NCI-H2227 (cell line): ENCODE measurements at regions not wholly inside any gene's neighbourhood (a gene's known extent, or its start where the extent isn't known, plus 50 kb on each side); places are given as distances from the start of the nearest gene placed in this dataset.
"Not testable (repeated sequence)": the region's sequence is repeated elsewhere in the genome, so short reads cannot be mapped to it uniquely, and the experiment has no call there.

ENCODE experiments used
- DNase-seq: peaks from one replicate; lab custom pipeline; 2025; ENCODE audit not compliant: unreplicated experiment; lab: John Stamatoyannopoulos, UW

DNA sequence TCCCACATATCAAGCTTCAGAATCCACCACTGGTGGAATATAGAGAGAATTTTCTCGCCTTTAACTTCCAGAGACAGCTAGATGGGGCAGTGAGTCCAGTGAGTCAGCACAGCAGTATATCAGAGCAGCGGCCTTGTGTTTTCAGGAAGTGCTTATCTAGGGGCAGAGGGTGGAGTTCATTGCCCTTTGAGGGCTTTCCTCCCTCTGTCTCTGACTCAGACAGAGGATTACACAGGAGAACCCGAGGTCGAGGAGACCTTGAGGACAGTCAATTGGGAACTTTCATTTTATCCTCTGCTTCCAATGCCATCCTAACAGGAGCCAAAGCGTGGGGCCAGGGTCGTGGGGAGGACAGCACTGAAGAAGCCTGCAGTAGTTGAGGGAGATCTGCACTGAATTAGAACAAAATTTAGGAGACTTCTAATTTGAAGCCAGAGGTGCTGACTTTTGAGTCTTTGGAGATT is 109.6 kb upstream of the UMPS start:
- no peak for DNase-seq

DNA sequence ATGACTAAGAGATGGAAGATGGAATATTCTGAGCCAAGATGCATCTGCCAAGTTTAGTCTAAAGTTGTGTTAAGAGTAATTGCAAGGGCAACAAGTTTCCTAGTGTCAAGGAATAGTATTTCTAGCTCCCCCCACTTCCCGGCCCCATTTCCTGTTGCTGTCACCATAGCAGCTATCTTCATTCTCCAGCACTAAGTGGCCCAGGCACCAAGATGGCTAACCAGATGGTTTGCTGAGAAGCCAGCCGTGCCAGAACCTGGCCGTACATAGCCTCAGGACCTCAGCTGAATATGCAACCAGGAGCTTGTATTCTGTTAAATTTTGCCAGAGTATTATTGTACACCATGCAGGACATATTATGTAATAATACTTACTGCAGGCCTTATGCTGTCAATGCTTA is 108.8 kb upstream of the UMPS start:
- DNase-seq: no peak

DNA sequence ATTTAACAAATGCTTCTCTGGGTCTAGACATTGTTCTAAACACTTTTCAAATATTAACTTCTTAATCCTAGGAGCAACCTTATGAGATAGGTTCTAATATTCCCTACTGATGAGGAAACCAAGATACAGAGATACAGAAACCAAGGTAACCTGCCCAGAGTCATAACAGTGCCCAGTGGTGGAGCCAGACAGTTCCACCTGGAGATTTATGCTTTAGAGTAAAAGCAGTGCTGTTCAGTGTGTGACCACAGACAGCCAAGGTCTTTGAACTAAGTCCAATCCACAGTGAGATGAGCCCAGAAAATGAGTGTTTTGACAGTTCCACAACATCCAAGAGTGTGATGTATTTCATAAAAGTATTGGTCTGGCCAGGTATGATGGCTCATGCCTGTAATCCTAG is 105.2 kb upstream of the UMPS start:
- DNase-seq: no peak

DNA sequence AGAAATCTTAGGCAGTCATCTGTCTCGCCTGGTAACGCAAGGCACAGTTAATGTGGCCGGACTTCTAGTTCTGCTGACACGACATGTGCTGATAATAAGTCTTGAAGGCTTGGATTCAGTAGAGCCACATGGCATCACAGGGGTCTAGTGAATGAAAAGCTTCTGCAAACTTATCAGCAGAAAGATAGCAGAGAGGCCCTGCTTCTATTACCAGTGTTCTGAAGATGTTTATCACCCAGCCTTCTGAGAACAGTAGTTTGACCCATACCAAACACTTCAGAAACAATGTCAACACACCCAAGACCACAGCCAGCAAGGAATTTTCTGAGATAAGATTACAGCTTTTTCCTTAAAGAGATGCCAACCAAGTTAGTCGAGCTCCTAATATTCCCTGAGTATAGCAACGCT is 102.7 kb upstream of the UMPS start:
- no peak for DNase-seq

DNA sequence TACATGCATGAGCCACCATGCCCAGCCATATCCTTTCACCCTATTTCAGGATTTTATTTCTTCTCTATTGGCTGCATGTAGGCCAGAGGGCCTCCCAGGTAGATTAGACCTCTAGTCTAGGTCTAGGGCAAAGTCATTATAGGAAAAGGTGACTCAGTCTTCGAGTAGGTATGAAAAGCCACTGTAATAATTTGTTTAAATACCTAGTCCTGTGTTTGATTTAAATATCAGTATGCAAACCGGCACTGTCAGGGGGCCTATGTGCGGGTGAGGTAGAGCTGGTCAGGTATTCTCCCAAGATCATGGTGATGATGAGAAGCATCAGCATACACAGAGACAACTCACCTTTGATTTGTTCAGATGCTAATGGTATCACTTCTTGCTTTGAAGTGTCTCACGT is 101.4 kb upstream of the UMPS start:
- no peak for DNase-seq

DNA sequence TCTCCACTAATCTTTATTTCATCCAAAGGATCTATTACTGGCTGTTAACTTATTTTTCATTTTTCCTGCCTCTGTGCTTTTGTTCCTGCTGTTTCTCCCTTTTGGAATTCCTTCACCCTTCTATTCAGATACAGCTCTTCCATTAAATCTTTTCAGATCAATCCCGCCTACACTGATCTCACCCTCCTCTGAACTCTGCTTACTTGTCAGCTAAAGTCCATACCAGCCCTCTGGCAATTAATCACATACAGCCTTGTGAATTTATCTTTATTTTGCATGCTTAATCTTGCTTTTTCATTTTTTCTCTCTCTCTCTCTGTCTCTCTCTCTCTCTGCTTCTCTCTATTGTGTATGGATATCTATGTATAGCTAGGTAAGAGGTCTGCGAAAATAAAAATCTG is 100.8 kb upstream of the UMPS start:
- DNase-seq: no peak

DNA sequence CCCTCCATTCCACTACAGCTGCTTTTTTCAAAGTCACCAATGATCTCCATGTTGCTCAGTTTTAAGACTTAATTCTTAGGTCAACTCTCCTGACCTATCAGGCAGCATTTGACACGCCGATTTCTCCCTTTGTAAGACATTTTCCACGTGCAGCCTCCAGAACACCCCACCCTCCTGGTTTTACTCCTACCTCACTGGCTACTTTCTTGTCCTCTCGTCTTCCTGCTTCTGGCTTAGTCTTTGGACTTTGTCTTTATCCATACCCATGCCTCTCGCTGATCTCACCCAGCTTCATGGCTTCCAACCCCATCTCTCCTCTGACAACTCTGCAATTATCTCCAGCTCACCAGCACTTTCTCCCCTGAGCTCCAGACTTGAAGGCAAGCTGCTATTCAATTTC is 99.3 kb upstream of the UMPS start:
- no peak for DNase-seq

DNA sequence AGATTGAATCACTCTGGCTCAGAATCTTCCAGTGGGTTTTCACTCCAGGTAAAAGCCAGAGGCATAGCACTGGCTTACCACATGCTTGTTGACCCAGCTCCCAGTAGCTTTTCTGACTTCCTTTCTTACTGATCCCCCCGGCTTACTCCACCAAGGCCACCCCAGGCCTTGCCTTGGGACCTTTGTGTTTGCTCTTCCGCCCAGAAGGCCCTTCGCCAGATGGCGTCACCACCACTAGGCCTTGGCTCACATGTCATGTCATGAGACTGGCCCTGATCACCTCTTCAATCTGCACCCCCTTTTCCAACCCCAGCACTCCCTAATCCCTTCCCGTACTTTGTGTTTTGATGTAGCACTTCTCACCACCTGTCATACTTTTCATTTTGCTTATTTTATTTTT is 98.5 kb upstream of the UMPS start:
- DNase-seq: no peak

DNA sequence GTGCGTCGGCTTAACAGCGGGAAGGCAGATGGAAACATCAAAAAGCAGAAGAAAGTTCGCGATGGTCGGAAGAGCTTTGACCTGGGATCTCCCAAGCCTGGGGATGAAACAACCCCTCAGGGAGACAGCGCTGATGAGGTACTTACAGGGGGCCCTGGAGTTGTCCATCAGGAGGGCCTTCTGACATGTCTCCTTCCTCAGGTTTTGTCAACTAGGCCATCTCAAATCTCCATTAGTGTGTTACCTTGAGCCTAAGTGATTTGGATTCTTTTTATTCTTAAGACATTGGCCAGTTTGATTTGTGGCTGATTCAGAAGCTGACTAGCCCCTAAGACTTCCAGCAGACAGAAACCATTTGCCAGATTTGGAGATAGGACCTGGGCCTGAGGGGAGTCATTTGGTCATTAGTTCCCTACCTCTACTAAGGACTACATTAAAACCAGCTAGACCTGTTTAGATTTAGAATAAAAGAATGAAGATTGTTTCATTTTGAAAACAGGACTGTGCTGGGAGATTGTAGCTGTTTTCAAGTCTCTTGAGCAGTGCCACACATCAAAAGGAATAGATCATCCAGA is 97.6 kb upstream of the UMPS start:
- DNase-seq: no peak

DNA sequence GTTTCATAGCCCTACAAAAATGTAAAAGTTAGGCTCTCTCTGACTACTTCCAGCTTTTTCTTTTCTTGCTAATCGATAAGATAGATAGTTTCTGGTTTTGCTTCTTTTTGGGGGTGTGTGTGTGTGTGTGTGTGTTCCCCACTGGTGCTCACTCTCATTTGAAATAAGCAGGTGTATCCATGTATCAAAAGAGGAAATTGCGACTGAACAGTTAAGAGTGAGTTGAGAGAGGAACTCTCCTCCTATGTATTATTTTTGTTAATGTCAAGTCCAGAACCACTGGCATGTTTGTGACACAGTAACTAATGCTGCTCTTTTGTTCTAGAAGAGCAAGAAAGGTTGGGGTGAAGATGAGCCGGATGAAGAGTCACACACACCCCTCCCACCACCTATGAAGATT is 96.7 kb upstream of the UMPS start:
- no peak for DNase-seq

DNA sequence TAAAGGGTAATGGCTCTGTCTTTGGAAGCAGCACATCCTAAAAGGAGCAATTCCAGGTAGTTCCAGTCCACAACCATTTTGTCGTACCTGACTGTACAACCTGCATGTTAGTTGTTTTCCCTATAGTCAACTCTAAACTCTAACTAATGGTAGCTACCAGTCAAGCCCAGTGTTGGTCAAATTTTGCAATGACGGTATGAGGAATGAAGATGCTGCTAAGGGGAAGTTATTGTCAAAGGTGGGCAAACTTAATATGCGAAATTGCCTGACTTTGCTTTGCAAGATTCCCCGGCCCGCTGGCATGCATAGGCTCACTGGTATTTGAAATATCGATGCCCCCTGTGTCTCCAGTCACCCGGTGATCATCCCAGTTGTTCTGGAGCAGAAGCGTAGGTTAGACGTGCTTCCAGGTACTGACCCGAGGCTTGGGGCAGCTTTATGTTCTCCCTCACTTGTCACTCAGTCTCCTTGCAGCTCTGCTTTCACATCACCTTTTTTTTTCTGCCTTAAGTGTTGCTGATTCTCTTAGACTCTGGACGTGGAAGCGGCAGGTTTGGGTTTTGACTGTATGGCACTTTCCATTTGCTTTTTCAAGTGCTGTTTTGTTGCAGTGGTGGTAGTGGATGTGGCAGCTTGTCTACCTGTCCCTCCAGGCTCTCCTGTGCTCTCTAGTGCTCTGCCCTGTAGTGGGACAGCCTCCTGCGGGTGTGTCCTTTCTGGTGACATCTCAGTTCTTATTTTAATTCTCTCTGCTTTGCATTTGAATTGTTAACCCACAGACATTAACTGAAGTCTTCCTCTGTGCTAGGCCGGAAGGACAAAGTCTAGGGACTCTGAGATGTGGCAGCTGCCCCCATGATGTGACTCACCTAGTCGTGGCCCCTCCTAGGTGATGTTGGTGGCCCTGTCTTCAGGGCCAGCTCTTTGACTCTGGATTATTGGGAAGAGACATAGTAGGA is 95.8 kb upstream of the UMPS start:
- DNase-seq: no peak

DNA sequence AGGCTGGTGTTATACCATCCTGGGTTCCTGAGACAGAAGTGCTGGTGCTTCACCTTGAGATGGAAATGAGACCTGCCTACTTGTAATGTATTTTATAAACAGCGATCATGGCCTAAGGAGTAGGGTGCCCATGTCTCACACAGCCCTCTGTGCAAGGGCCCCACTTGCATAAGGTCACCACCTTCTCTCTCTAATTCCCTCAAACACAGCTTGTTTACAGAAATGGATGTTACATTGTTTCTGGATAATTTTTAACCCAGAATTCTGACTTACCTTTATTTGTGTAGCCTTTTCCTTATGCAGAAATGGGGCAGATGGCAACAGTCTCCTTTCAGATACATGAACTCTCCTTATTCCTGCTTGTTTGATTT is 95.1 kb upstream of the UMPS start:
- no peak for DNase-seq

DNA sequence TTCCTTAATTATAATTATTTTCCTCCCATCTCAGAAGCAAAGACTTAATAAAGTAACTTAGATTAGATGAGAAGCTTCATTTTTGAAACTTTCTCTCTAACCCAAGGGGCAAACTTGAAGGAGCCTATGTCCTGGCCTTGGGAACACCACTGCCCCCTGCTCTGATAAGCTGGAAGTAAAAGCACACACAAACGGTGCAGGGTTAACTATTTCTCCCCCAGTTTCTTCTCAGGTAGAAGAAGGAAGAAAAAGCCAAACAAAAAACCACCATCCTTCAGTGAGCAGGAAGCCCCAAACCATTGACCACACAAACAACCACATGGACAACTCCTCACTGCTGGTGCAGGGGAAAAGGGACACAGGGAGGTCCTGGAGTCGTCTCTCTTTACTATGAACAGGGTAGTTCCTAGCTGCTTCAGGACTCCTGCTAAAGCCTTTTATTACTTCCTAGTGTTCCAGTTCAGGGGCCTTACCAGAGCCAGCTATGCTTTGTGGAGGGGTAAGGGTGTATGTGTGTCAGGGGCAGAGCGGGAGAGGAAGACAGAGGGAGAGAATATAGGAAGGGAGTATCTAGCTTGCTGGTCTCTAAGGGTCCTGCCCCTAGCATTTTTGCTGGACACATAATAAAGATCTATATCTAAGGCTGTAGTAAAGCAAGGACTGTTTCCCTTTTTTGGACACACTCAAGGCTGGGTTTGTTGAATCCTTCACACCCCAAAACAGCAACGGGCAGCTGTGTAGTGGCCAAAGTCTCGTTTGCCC is 94.0 kb upstream of the UMPS start:
- DNase-seq: no peak

DNA sequence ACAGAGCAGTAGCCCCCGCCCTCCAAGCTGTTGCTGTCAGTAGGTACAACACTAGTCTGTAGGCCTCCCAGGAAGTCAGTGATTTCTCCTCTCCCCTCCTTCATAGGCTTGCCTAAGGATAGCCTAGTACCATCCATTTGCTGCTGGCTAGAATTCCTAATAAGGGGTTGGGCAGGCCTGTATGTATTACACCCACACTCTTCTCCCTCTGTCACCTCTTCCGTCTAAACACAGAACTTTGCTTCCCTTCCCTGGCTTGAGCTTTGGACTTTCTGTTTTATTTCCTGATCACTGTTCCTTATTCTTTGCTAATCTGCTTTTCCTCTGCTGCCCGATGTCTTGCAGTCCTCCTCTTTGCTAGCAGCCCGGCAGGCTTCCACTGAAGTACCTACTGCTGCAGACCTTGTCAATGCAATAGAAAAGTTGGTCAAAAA is 93.4 kb upstream of the UMPS start:
- DNase-seq: no peak

DNA sequence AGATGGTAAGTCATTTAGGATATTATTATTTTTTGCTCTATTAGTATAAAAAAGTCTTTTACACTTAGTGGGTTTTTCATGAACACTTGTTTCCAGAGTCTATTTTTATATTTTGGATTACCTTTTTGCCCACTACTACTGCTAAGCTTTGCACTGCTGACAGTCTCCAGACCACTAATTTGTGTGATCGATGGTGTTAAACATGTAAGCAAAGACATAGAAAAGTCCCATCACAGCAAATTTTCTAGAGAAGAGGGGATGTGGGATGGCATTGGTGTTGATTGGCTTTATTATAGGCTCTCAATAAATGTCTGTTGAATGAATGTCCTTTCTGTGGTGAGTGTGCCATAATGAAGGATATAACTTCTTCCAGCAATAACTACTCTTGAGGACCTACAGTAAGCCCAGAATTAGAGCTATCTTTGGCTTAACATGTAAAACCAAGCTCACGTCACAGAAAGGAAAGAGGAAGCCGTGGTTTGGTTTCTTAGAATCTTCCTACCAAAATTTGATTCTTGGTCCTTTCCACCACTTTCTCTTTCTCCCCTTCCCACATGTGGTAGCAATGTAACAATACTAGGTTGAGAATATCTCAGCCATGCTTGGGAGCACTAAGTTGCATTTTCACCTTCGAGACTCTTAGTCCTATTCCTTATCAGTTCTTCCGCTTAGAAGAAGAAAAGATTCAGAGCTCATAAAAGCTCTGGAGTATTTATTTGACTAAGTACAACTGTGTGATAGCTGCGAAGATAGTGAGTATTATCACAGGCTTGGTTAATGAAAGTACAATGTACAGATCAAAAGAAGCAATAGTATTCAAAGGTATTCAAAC is 90.6 kb upstream of the UMPS start:
- no peak for DNase-seq

DNA sequence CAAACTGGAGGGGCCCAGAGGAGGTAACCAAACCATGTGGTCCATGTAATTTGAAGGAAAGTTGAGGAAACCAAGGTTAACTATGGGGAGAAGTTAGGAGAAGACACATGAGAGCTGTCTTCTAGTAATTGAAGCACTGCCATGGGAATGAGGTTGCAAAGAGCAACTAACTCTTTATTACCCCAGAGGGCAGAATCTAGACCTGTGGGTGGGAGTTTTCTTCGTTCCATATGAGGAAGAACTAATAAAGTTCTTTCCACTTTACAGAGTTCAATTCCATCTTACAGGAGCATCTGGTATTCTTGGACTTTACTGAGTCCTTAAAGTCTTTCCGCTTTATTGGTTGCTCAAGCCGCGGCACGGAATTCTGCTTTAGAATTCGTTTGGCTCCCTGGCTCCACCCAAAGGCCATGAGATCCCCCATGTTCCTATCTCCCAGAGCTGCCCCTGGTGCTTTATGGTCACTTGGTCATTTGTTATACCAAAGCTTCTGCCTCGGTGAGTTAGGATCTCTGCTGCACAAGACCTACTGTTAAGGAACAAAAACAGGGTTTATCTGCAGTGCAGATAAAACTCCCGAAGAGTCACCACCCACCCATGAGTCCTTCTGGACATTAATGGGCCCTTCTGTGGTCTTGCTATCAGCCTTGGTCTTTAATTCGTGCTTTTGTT is 89.5 kb upstream of the UMPS start:
- DNase-seq: no peak

DNA sequence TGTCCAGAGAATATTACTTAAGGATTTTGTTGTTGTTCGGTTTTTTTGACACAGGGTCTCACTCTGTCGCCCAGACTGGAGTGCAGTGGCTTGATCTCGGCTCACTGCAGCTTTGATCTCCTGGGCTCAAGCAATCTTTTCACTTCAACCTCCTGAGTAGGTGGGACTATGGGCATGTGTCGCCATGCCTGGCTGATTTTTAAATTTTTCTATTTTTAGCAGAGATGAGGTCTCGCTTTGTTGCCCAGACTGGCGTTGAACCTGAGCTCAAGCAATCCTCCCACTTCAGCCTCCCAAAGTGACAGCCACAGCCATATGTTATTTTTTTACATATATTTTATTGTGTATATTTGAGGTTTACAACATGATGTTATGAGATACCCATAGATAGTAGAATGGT is 86.8 kb upstream of the UMPS start:
- no peak for DNase-seq

DNA sequence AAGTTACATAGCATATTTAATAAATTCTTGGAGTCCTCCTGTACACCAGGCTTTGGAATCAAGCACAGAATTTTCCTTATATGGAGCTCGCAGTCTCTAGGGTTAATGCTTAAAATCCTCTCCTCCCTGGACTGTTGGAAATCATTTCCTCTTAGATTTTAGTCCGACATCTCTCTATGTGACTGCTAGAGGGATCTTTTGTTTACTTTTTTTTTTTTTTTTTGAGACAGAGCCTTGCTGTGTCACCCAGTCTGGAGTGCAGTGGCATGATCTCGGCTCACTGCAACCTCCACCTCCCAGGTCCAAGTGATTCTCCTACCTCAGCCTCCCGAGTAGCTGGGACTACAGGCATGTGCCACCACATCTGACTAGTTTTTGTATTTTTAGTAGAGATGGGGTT is 84.1 kb upstream of the UMPS start:
- DNase-seq: not testable (repeated sequence)

DNA sequence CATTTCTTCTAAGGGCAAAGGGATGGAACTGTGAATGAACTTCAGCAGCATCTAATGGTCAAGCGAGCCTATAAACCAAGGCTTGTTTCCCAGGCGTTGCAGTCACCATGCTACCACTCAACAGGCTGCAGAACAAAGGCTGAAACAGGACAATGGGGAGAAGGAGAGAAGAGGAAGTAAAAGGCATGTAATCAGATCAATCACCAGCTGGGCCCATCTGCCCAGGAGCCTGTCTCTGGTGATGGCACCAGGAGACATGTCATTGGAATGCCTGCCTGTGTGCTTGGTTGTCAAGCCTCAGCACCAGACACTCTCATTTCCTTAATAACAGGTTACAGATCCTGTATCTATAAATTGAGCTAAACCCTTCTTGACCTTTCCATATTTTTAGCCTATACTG is 81.7 kb upstream of the UMPS start:
- peak; percentile 76 for DNase-seq

DNA sequence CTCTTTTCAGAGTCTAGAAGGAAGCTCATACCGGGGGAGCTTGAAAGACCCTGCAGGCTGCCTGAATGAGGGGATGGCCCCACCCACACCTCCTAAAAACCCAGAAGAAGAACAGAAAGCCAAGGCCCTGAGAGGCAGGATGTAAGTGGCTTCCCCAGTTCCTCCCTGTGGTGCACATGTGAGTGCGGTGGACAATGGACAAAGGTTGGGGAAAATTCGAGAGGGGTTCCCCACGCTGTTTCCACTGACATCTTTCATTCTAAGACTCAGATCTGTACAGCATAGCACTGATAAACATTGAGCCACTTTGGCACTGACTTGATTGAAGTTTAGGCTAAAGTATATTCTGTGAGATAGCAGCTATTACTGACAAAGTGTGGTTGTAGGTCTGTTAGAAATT is 79.5 kb upstream of the UMPS start:
- DNase-seq: no peak
